ENCODE measurements at regions not wholly inside any gene's neighbourhood (a gene's known extent, or its start where the extent isn't known, plus 50 kb on each side); places are given as distances from the start of the nearest gene placed in this dataset.

- ATAC-seq (no peak), DNase-seq (no peak)
- H3K4me1 ChIP-seq = peaks cover 0 to 9% (median 0%) of the 10 kb centered on the region in 12 donors
- intact Hi-C loops (cut with DNase I) = no loop called here
- H3K36me3 ChIP-seq = no peaks in the 10 kb centered on the region
- TF ChIP-seq CTCF (IDR thresholded peaks at IDR 0.05) = peak in 2 of 12 donors; percentile 13 to 16
- TF ChIP-seq POLR2A (IDR thresholded peaks at IDR 0.05) = no peak
- peak overlapping the region in 4 of 12 donors; percentile 5 to 26 (median 22) for H3K4me3 ChIP-seq
- WGBS, 4 donors = 53 to 68% (median 65%) methylated on average over 27 to 28 of the region's 28 CpGs
- no peak overlapping the region for H3K27ac ChIP-seq
- peaks cover 0 to 4% (median 0%) of the 10 kb centered on the region in 9 donors for H3K27me3 ChIP-seq
- peaks cover 0 to 6% (median 0%) of the 10 kb centered on the region in 12 donors for H3K9me3 ChIP-seq
These were observed 313.1 kb upstream of the TNRC6C start for GRCh38 chr17:77645072-77646045.

- intact Hi-C loops (cut with DNase I) = no loop called here
- H3K27me3 ChIP-seq = peaks cover 0 to 4% (median 0%) of the 10 kb centered on the region in 9 donors
- peaks cover 0 to 9% (median 0%) of the 10 kb centered on the region in 12 donors for H3K4me1 ChIP-seq
- WGBS, 4 donors = 81 to 93% (median 87%) methylated on average over 10 to 11 of the region's 11 CpGs
- TF ChIP-seq CTCF (IDR thresholded peaks at IDR 0.05) = no peak
- TF ChIP-seq POLR2A (IDR thresholded peaks at IDR 0.05) = no peak
- H3K36me3 ChIP-seq = no peaks in the 10 kb centered on the region
- no peak overlapping the region for H3K27ac ChIP-seq
- H3K9me3 ChIP-seq = peaks cover 0 to 6% (median 0%) of the 10 kb centered on the region in 12 donors
- ATAC-seq (no peak), DNase-seq (no peak)
- no peak overlapping the region for H3K4me3 ChIP-seq
These were observed 312.5 kb upstream of the TNRC6C start for GRCh38 chr17:77646046-77646430.

GRCh38 chr17:77647531-77647930, 311.0 kb upstream of the TNRC6C start:
- Histone ChIP-seq H3K36me3 (no peaks in the 10 kb centered on the region), H3K27me3 (peaks cover 0 to 4% (median 0%) of the 10 kb centered on the region in 9 donors), H3K4me3 (no peak overlapping the region), H3K27ac (no peak overlapping the region), H3K9me3 (peaks cover 0 to 6% (median 0%) of the 10 kb centered on the region in 12 donors), H3K4me1 (peaks cover 0 to 9% (median 0%) of the 10 kb centered on the region in 12 donors)
- 84 to 95% (median 92%) methylated on average over 11 of the region's 11 CpGs for WGBS, 4 donors
- TF ChIP-seq POLR2A (IDR thresholded peaks at IDR 0.05) (no peak), CTCF (IDR thresholded peaks at IDR 0.05) (no peak)
- ATAC-seq = no peak
- DNase-seq = no peak
- intact Hi-C loops (cut with DNase I) = no loop called here

- Histone ChIP-seq H3K27me3 (peaks cover 0 to 4% (median 0%) of the 10 kb centered on the region in 9 donors), H3K4me1 (peaks cover 0 to 9% (median 0%) of the 10 kb centered on the region in 12 donors), H3K27ac (no peak overlapping the region), H3K36me3 (no peaks in the 10 kb centered on the region), H3K4me3 (no peak overlapping the region), H3K9me3 (peaks cover 0 to 6% (median 0%) of the 10 kb centered on the region in 12 donors)
- no peak for ATAC-seq
- WGBS, 4 donors = 72 to 81% (median 79%) methylated on average over 8 of the region's 8 CpGs
- intact Hi-C loops (cut with DNase I) = no loop called here
- DNase-seq = no peak
- TF ChIP-seq POLR2A (IDR thresholded peaks at IDR 0.05) = no peak
- TF ChIP-seq CTCF (IDR thresholded peaks at IDR 0.05) = no peak
These were observed 308.7 kb upstream of the TNRC6C start for GRCh38 chr17:77649717-77650211.
